HepG2 (cell line): ENCODE measurements at regions not wholly inside any gene's neighbourhood (a gene's known extent, or its start where the extent isn't known, plus 50 kb on each side); places are given as distances from the start of the nearest gene placed in this dataset.

Source experiments
- ATF6 ChIP-seq: sonication (generic); formaldehyde crosslinking; conservative IDR thresholded peaks from 2 replicates; pipeline ENCODE4 v1.4.0; 2020; ENCODE audit warnings: missing genetic modification reagents
- BRD4 ChIP-seq: sonication (generic); formaldehyde crosslinking; IDR thresholded peaks from 2 replicates; pipeline ENCODE4 v1.4.0; 2020; ENCODE audit warnings: missing genetic modification reagents
- ELF3 ChIP-seq: IDR thresholded peaks from 2 replicates; pipeline ENCODE4 v1.6.1; 2016; ENCODE audit warnings: missing genetic modification reagents, missing compliant biosample characterization
- MYNN ChIP-seq: sonication (generic); formaldehyde crosslinking; IDR thresholded peaks from 2 replicates; pipeline ENCODE4 v1.4.0; 2020; ENCODE audit warnings: mild to moderate bottlenecking, low read depth, missing genetic modification reagents
- POLR2AphosphoS2 ChIP-seq: IDR thresholded peaks from 2 replicates; pipeline ENCODE4 v1.6.1; 2011; ENCODE audit warnings: low read depth, low read length, improper control_type of control experiment
- RAD21 ChIP-seq: fragments of 450-650 bp; formaldehyde crosslinking; IDR thresholded peaks from 2 replicates; pipeline ENCODE4 v1.5.0; 2020; ENCODE audit warnings: mild to moderate bottlenecking
- STAG1 ChIP-seq: sonication (generic); formaldehyde crosslinking; IDR thresholded peaks from 2 replicates; pipeline ENCODE4 v1.4.0; 2020; ENCODE audit warnings: missing genetic modification reagents
- ZFX ChIP-seq: sonication (generic); formaldehyde crosslinking; IDR thresholded peaks from 2 replicates; pipeline ENCODE4 v1.4.0; 2020; ENCODE audit warnings: mild to moderate bottlenecking, low read depth, missing genetic modification reagents, moderate library complexity
- ZNF274 ChIP-seq: sonication (generic); formaldehyde crosslinking; IDR thresholded peaks from 2 replicates; pipeline ENCODE4 v1.5.1; 2020; ENCODE audit warnings: mild to moderate bottlenecking, missing genetic modification reagents
- ZNF777 ChIP-seq: sonication (generic); formaldehyde crosslinking; IDR thresholded peaks from 2 replicates; pipeline ENCODE4 v1.4.0; 2020; ENCODE audit warnings: missing genetic modification reagents
- TF ChIP-seq, protein P1 (sequence below): sonication (generic); formaldehyde crosslinking; IDR thresholded peaks from 2 replicates; pipeline ENCODE4 v1.5.0; 2020; ENCODE audit warnings: mild to moderate bottlenecking, missing genetic modification reagents, moderate library complexity
- TF ChIP-seq, protein P2 (sequence below): sonication (generic); formaldehyde crosslinking; IDR thresholded peaks from 2 replicates; pipeline ENCODE4 v1.4.0; 2020; ENCODE audit warnings: missing genetic modification reagents
- TF ChIP-seq, protein P3 (sequence below), 2 experiments: sonication (generic) in 1 of 2; formaldehyde crosslinking in 1 of 2; IDR thresholded peaks; 2 replicates each; pipeline versions ENCODE4 v1.5.1 to v1.6.1; 2011 to 2020; ENCODE audit warnings: borderline replicate concordance in 1 of 2, low read depth in 1 of 2, low read length in 1 of 2, mild to moderate bottlenecking in 1 of 2, missing genetic modification reagents in 1 of 2, moderate library complexity in 1 of 2

DNA sequence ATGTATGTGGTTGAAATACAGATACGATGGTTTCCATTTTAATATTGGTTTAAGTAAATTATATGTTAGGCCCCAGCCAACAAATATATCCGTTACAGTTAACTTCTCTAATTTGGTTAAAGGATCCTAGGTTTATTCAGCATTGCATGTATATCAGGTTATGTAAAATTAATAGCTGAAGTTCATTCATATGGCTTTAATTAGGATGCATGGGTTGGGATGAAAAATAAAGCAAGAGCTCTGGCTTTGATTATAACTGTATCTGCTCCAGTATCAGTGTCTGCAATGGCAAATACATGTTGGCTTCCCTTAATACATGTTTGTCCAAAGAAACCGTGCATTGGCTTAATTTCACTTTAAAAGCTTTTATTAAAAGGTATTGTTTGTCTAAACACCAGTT lies 435.7 kb upstream of the SETBP1 start:
- TF ChIP-seq ZNF274 (CRISPR knock-in tag) (no peak), STAG1 (no peak), ZNF777 (CRISPR knock-in tag) (no peak), ZFX (CRISPR knock-in tag) (no peak), RAD21 (CRISPR knock-in tag) (no peak), ELF3 (no peak), ATF6 (CRISPR knock-in tag) (no peak), POLR2AphosphoS2 (no peak), MYNN (CRISPR knock-in tag) (no peak), BRD4 (CRISPR knock-in tag) (no peak)
- TF ChIP-seq, protein P1, sequence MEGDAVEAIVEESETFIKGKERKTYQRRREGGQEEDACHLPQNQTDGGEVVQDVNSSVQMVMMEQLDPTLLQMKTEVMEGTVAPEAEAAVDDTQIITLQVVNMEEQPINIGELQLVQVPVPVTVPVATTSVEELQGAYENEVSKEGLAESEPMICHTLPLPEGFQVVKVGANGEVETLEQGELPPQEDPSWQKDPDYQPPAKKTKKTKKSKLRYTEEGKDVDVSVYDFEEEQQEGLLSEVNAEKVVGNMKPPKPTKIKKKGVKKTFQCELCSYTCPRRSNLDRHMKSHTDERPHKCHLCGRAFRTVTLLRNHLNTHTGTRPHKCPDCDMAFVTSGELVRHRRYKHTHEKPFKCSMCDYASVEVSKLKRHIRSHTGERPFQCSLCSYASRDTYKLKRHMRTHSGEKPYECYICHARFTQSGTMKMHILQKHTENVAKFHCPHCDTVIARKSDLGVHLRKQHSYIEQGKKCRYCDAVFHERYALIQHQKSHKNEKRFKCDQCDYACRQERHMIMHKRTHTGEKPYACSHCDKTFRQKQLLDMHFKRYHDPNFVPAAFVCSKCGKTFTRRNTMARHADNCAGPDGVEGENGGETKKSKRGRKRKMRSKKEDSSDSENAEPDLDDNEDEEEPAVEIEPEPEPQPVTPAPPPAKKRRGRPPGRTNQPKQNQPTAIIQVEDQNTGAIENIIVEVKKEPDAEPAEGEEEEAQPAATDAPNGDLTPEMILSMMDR (CRISPR knock-in tag) = no peak
- TF ChIP-seq, protein P2, sequence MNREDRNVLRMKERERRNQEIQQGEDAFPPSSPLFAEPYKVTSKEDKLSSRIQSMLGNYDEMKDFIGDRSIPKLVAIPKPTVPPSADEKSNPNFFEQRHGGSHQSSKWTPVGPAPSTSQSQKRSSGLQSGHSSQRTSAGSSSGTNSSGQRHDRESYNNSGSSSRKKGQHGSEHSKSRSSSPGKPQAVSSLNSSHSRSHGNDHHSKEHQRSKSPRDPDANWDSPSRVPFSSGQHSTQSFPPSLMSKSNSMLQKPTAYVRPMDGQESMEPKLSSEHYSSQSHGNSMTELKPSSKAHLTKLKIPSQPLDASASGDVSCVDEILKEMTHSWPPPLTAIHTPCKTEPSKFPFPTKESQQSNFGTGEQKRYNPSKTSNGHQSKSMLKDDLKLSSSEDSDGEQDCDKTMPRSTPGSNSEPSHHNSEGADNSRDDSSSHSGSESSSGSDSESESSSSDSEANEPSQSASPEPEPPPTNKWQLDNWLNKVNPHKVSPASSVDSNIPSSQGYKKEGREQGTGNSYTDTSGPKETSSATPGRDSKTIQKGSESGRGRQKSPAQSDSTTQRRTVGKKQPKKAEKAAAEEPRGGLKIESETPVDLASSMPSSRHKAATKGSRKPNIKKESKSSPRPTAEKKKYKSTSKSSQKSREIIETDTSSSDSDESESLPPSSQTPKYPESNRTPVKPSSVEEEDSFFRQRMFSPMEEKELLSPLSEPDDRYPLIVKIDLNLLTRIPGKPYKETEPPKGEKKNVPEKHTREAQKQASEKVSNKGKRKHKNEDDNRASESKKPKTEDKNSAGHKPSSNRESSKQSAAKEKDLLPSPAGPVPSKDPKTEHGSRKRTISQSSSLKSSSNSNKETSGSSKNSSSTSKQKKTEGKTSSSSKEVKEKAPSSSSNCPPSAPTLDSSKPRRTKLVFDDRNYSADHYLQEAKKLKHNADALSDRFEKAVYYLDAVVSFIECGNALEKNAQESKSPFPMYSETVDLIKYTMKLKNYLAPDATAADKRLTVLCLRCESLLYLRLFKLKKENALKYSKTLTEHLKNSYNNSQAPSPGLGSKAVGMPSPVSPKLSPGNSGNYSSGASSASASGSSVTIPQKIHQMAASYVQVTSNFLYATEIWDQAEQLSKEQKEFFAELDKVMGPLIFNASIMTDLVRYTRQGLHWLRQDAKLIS (CRISPR knock-in tag) = no peak
- TF ChIP-seq, protein P3, sequence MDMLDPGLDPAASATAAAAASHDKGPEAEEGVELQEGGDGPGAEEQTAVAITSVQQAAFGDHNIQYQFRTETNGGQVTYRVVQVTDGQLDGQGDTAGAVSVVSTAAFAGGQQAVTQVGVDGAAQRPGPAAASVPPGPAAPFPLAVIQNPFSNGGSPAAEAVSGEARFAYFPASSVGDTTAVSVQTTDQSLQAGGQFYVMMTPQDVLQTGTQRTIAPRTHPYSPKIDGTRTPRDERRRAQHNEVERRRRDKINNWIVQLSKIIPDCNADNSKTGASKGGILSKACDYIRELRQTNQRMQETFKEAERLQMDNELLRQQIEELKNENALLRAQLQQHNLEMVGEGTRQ (IDR thresholded peaks at IDR 0.05; ENCODE audit: low read depth, low read length) = no peak
- TF ChIP-seq, protein P3 (CRISPR knock-in tag; IDR thresholded peaks at IDR 0.05; ENCODE audit: borderline replicate concordance) = no peak
